ENCODE measurements at regions not wholly inside any gene's neighbourhood (a gene's known extent, or its start where the extent isn't known, plus 50 kb on each side); places are given as distances from the start of the nearest gene placed in this dataset.

DNA sequence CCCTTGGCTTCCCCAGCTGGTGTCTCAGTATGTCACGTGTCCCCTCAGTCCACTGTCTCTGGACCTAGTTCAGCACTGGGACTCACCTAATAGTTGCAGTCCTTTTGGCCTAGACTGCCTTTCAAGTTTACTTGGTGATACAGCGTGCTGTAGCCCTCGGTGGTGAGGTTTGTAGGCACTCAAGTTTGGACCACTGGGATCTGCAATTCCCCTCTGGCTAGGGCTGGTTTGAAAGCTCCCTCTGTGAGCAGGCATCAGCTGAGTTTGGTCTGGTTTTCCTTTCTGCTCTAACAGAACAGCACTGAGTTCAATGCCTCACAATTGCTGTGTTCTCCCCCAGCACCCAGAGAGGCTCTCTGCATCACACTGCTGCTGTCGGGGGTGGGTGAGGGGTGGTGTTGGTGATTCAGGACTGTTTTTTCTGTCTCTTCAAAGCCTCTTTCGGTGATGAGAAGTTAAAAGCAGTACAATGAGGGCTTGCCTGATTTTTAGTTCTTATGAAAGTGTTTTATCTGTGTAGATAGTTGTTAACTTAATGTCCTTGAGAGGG is 494.2 kb downstream of the TDRD15 start:
- DNase-seq: peak in 1 of 51 donors; percentile 1

DNA sequence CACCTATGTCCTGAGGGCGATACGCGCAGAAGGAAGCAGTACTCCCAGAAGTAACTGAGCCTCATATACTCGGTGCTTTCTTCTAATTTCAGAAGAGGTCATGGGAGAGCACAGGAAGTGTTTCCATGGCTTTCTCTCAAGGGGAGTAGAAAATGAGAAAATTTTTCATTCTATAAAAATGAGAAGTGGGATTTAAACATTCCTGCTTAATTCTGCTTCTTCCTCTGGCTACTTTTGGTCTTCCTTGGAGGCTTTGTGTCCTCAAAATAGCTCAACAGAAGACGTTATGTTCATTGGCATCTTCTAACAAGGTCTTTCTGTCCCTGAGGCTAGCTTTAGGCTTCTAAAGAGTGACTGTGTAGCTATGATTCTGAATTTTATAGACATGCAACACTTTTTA is 497.0 kb downstream of the TDRD15 start:
- no peak for DNase-seq

DNA sequence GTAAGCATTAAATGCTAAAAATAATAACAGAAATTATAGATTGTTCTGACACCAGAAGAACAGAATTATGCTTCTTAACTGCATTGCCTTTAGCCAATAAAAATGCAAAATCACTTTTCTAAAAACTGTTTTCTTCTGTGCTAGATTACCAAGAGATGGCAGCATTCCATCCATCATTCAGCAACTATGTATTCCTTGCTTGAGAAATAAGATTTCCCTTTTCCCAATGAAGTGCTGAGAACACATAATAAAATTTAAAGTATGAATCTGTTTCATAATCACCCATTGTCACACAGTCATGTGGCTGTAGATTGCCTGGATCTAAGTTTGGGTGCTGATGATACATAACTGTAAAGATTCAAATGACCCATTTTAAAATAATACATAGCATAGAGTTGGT is 504.2 kb downstream of the TDRD15 start:
- DNase-seq: no peak

DNA sequence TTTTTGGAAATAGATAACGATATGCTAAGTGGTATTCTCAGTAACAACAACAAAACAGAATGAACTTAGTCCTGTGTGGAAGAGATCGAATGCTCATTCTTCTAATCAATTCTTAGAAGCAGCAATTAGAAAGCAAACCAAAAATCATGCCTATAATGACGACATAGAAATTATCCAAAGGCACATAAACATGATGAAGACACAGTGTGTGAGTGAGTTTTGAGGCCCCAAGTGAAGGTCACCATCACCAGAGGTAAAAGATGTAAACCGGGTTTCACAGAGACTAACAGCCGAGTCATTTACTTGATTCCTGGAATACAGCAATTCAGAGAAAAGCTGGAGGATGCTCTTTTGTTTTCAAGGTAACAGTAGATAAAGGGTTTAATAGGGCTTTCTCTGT is 509.2 kb downstream of the TDRD15 start:
- DNase-seq: no peak

DNA sequence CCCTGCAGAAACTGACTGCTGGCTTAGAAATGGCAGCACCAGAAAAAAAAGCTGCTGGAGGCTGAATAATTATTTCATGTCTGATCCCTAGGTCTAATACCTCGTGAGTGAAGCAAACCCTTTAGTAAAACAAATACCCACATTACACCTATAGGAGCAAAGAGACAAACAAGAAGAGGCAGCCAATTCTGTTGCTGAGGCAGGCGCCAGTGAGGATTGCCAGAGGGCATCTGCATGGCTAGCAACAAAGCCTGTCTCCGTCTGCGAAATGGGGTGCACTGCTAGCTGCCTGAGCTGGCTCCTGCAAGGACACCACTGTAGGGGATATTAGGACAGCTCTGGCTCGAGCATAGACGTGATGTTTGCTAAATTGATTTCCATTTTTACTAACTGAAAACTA is 509.7 kb downstream of the TDRD15 start:
- peak in 1 of 51 donors; percentile 14 for DNase-seq

DNA sequence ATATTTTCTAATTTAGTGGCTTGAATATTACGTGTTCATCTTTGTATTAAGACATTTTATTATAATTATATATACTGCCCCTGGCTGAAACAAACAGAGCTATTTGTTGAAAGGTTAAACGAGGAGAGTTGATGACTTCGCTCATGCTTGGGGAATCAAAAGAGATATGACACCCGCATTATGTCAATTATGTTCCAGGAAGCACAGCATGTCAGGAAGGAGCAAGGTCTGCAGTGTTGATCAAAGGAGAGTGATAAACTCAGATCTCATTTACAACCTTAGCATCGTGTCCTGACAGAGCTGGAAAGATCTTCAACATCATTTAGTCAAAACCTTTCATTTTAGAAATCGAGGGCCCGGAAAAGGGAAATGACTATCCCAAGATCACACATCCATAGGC is 510.1 kb downstream of the TDRD15 start:
- no peak for DNase-seq

DNA sequence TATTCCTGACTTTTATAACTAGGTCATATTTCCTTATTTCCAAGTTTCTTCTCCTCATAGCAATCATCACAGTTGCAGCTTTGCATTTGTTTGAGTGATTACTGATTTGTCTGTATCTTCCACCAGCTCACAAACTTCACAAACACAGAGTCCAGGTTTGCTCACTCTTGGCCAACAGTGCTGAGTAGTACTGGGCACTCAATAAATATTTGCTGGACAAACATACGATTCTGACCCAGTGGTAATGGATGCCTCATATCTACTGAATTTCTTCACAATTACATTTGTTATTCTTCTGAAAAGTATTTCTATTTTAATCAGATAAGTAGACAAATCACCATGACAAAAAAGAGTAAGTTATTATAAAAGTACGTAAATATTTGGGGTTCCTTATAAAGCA is 516.3 kb downstream of the TDRD15 start:
- DNase-seq: no peak

DNA sequence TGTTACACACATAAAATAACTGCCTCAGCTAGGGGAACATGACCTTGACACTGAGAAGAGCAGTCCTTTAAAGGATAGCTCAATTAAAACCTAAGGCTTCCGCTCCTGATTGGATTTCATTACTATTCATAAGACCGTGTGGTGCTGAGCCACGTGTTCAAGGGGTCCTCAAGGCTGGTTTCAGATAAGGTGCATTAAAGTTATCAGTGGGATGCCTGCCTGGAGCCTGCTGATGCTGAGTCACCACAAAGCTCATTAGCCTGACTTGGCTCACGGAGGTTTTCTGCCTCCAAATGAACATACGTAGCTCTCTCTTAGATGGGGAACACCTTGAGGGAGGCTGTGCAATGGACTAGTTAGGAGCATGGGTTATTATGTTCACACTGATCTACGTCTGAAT is 518.9 kb downstream of the TDRD15 start:
- DNase-seq: no peak

DNA sequence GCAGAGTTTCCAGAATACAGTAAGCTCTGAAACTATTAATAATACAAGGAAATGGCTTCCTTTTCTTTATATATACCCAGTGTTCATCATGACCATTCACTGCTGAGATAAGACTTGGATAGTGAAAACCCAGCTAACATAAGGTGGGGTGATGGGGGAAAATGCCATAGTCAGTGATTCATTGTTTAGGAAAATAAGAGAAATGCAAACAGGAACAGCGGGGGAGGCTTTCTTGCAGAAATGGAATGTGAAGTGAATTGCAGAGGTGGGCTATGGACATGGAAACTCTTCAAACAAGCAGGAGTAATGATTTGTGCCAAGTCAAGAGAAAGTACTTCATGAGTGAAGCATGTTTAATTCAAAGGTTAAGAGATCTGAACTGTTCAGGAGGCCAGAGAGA is 519.4 kb downstream of the TDRD15 start:
- no peak for DNase-seq

DNA sequence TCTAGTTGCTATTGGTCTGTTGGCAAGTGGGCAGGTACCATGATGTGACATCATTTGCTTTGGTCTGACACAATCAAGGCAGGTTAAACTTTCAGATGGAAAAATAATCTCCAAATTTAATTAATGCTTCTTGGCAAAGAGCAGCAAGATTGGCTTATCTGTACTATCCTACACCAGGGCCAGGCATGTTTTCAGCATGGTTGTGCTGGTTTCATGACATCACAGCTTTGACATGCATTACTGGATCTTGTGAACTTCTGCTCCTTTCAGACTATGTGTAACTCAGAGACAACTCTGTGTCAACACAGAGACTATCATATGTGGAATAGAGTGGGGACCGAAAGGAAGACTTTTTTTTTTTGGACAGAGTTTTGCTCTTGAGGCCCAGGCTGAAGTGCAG is 520.5 kb downstream of the TDRD15 start:
- DNase-seq: no peak

DNA sequence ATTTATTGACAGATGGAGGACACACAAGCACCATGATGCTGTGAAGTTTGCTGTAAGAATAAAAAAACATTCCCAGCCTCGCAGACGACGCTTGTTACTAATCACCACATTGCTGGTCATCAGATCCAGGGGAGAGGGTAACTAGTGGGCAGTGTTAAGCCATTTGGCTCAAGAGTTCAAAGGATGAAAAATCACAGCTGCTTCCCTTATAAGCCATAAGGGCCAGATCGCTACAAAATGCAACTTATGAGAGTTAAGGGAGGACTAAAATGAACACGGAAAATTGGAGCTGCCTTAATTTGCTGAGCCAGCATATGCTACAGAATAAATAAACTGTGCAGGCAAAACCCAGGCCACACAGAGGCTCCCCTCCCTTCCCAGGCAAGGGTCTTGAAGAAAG is 522.6 kb downstream of the TDRD15 start:
- DNase-seq: no peak

DNA sequence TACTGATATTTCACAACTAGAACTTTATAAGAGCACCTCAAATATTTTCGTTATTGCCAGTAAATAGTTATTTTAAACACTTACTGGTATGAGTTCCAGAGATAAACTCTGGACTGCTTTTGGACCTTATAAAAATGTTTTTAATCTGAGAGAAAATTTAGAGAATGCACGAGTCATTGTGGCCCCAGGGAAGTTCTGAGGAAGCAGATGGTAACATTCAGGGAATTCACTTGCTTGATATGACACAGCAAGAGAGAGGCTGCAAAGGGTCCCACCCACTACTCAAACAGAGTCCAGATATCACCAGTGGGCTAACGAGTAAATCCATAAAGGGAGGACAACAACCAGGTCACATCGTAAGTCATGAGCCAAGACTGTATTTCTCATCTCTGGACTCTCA is 526.8 kb downstream of the TDRD15 start:
- DNase-seq: no peak

DNA sequence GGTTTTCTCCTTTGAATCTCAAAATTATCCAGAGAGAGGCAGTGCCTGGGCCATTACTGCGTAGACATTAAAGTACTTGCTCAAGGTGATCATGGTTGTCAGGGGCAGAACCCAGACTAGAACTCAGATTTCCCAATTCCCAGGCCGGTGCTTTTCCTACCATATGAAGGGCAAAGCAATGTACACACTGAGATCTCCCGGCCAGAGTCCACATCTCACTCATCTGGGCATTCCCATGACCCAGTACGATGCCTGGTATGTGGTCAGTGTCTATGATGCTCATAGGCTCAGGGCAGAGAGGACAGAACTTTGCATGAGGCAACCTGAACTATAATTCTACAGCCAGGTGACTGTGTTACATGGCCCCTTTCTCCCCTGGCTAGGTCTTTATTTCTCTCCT is 531.4 kb downstream of the TDRD15 start:
- no peak for DNase-seq

DNA sequence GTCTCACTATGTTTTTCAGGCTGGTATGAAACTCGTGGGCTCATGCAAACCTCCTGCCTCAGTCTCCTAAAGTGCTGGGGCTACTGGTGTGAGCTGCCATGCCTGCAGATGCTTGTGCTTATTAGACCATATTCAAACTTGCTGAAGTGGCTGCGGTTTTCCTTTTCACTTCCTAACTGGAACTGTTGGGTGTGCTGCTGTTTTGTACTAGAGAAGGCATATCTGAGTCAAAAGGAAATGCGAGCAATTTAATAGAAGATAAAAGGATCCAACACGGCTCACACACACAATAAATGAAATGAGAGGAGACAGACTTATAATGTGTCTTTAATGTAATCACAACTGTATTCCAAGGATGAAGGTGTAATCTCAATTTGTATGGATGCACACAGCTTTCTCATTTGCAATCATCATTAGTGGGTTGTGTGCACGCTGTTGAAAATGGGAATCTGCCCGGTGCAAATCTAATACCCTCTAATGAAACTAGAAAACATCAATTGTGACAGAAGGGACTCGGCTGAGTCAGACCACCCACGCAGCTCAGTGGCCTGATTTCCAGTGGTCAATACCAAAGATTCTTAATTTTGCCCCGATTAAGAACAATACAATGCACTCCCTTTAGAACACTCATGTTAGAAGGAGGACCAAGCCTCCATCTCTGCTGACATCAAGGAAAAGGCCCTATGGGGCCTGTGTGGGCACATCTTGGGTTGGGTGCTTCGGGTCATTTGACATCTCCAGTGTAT is 532.7 kb downstream of the TDRD15 start:
- peak in 1 of 51 donors; percentile 2 for DNase-seq

DNA sequence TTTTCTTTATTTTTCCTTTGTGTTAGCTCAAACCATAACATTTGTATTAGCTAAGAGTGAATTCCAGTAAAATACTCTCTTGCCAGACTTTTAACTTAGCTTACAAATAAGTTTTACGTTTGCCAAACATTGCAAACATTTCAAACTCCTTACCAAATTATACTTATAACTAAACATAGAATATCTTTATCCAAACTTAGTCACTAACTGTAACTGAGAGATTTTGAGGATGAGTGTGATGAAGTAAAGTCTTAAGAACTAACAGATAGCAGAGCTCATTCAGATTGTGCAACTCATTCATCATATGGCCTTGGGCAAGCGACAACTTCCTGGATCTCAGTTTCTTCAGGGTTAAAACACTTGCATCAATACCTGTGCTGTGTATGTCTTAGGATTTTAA is 533.7 kb downstream of the TDRD15 start:
- DNase-seq: no peak

DNA sequence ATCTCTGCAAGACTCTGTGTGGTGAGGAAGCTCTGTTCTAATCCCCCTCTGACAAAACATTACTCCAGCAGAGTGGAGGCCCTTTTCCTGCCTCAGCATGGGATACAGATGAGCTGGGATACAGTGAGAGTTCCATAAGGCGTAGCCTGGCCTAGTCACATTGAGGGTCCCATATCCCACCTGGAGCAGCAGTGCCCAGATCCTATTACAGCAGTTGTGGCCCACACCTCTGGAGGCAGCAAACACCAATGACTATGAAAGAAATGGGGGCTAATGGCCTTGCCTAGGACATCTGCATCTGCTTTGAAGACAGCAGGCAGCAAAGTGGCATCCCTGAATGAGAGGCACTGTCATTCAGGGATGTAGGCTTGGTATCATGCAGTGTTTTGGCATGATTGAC is 534.5 kb downstream of the TDRD15 start:
- DNase-seq: no peak

DNA sequence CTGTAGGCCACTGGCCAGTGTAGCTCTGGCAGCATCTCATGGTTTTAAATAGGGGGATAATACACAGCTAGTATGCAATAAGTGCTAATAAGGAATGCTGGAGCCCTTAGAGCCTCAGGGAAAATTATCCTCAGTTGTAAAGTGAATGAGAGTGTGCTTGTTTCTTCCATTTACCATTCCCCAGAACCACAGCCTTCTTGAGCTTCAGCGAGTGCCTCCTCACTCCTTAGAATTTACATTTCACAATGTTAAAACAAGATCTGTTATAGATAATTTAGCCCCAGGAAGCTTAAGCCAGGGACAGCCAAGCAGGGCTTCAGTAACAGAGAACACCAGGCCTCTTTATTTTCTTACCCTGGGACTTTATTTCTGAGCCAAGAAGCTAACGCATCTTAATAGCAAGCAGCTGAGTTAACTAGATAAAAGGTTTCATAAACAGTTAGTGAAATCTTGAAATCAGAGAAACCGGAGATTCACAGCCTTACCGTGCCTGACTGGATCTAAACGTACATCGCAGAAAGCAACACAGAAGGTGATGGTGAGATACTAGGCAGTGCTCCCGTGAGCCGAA is 535.2 kb downstream of the TDRD15 start:
- DNase-seq: no peak

DNA sequence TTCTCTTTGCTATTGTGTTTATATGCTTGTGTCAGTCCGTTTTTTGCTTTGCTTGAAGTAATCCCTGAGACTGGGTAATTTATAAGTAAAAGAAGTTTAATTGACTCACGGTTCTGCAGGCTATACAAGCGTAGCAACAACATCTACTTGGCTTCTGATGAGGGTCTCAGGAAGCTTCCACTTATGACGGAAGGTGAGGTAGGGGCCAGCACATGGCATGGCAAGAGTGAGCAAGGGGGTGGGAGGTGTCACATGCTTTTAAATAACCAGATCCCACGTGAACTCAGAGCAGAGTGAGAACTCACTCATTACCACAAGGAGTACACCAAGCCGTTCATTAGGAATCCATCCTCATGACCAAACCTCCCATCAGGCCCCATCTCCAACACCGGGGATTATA is 540.3 kb downstream of the TDRD15 start:
- no peak for DNase-seq

DNA sequence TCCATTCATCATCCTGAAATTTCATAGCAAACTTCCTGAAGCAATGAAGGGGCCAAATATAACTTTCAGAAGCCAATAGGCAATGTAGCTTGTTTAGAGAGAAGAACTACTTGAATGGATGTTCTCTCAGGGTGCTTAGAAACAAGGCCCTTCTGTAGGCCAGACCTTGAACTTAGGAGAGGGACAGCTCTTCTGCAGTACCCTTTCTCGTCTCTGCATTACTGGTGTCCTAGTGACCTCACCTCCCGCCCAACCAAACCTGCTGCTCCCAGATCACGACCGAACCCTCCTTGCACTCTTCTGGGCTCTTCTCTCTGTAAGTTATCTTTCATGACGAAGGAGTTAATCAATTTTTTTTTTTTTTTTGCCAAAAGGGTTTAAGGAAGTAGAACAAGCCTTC is 543.9 kb downstream of the TDRD15 start:
- DNase-seq: no peak

DNA sequence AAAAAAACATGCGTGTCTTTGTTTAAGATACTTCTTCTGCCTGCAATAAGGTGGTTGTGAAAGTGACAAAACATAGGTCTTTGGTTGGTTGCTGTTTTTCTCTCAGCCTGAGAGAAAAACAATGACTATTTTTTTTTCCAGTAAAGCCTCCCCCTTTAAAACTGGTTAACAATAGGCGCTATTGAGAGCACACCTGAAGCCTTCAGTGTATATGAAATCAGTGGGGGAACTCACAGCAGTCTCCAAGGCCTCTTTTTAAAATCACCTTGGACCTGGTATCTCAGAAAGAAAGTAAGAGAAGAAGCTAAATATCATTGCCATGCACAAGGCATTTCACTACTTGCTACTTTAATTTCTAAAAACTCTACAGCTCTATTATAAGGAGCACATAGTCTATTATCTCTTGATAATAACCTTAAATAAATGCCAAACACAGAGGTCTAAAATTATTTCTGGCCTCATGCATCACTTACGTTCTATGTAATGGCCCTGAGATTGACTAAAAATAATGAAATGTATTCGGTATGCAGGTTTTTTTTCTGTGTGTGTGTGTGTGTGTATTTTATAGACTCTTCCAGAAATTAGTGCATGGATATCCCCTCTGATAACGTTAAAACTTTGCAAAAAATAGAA is 544.4 kb downstream of the TDRD15 start:
- no peak for DNase-seq

DNA sequence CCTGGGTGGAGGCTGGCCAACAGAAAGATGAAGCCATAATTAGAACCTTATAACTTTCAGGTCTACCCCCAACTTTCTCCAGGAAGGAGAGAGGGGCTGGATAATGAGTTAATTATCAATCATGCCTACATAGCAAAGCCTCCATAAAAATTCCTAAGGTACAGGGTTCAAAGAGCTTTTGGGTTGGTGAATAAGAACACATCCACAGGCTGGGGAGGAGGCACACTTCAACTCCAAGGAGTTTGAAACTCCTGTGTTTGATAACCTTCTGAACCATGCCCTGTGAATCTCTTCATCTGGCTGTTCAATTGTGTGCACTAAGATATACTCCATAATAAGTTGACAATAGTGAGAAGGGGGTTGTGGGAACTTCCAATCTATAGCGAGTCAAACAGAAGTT is 552.3 kb downstream of the TDRD15 start:
- DNase-seq: no peak

DNA sequence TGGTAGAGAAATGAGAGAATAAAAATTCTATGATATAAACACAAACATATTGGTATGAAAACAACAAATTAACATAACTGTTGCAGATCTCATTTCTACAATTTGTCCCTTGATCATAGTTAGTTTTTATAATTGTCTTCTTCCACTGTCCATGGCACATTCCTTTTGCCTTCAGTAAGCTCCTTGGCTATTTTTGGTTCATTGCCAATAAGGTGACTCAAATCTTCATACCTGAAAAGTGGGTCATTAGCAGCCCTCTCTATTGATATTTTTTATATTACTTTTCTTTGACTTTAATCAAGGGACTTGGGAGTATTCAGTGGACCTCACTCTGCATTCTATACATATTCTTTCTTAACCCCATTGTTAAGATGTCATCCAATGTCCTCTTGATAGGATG is 552.9 kb downstream of the TDRD15 start:
- no peak for DNase-seq

DNA sequence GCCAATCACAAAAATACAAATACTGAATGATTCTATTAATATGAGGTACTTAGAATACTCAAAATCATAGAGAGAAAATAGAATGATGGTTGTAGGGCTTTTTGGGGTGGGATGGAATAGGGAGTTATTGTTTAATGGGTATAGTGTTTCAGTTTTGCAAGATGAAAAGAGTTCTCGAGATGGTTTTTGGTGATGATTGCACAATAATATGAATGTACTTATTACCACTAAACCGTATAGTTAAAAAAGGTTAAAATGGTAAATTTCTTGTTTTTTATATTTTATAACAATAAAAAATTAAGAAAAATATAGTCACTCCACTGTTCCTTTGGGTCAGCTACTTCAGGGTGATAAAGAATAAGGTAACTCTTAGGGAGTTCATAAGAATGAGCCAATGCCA is 560.1 kb downstream of the TDRD15 start:
- no peak for DNase-seq

Data from hypothalamus (tissue), 51 donors.